Amygdala (tissue), 56 donors: ENCODE measurements at regions not wholly inside any gene's neighbourhood (a gene's known extent, or its start where the extent isn't known, plus 50 kb on each side); places are given as distances from the start of the nearest gene placed in this dataset.
"Not testable (repeated sequence)": the region's sequence is repeated elsewhere in the genome, so short reads cannot be mapped to it uniquely, and the experiment has no call there.

Experiments used
- DNase-seq, 56 donors: peaks; one replicate each; lab custom pipeline; 2025; lab: John Stamatoyannopoulos, UW

DNA sequence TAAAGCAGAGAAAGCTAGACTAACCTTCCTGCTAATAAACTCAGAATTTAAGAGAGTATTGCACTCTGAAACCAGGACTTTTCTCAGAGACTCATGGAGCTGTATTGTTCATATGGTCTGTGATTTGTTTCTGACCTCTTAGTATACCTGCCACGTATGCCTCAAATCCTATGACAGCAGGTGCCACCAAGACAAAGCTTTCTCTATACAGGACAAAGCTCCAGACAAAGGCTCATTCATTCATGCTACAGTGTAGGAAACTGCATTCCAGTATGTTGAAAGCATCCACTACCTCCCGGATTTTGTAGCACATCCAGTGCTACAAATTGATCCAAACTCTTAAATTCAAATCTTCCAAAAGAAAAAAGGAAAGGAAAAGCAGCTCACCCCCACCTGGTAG, 178.3 kb downstream of the CHIC2 start:
- no peak for DNase-seq

DNA sequence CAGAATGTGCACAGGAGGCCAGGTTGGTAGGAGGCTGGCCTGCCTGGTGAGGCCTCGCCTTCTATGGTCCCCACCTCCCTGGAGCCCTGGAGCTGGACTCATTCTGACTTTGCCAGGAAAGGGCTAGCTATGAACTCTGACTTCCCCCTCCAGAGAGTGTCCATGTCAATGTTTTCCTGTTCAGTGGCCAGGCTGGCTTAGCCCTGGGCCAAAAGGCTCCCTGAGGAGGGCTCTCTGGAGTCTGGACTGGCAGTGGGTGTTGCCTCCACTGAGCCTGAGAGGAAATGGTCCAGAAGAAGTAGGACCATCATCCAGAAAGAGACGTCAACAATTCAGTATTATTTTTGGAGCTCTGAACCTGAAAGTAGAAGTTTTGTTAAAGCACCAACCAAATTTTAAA, 178.7 kb downstream of the CHIC2 start:
- no peak for DNase-seq

DNA sequence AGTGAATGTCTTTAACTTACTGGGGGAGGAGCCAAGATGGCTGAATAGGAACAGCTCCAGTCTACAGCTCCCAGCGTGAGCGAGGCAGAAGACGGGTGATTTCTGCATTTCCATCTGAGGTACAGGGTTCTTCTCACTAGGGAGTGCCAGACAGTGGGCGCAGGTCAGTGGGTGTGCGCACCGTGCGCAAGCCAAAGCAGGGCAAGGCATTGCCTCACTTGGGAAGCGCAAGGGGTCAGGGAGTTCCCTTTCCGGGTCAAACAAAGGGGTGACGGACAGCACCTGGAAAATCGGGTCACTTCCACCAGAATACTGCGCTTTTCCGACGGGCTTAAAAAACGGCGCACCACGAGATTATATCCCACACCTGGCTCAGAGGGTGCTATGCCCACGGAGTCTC, 187.3 kb downstream of the CHIC2 start:
- DNase-seq = not testable (repeated sequence)

DNA sequence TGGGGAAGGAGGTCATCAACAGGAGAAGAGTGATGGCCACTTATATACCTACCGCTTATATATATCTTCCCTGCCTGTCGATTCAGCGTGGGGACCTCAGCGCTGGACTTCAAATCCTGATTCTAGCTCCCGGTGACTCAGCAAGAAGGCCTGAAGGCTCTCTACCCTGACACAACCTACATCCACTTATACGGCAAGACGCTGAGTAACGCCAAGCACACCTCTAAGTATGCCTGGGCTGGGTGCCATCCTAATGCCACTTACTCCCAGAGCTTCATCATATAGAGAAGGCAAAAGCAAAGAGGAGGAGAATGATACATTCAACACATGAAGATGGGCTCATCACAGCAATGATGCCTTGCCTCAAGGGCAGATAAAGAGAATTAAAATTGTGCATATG, 198.3 kb downstream of the CHIC2 start:
- DNase-seq = no peak

DNA sequence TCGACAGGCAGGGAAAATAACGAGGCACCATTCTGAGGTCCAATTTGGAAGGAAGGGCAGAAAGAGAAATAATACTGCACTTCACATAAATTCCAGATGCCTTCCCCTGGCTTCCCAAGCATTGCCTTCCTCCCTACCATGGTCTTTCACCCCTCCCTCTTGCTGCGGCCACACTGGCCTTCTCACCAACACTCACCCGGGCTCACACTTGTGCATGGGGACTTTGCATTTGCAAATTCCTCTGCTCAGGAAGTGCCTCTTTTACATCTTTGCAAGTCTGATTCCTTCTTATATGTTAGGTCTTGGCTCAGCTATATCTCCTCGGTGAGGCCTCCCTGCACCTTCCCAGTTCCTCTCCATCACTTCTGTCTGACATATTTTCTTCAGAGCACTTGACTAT, 199.4 kb downstream of the CHIC2 start:
- DNase-seq = no peak

DNA sequence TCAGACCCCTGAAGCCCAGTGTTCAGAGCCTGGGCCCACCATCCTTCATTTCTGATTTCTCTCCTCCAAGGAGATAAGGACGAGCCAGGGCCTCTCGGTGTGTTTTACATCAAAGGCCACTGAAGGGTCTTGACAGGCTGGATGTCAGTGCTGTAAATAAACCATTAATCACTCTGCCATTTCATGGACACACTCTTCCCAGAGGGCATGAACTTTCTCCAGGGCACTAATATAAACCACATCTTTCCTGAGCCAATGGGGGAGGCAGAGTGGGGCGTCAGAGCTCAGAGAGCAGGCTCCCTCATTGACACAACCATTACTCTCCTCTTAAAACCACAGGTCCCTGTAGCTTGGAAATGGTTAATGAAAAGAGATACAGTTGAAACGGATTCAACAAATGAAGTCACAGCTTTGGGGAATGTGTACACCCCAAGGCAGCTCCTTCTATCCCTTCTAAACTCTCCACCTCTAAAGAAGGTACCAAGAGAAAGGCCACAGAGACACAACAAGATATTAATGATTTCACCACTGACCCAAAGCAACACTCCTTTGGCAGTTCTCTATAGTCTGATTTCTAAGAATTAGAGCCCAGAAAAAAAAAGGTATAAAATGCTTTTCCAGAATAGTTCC, 200.6 kb downstream of the CHIC2 start:
- DNase-seq = no peak

DNA sequence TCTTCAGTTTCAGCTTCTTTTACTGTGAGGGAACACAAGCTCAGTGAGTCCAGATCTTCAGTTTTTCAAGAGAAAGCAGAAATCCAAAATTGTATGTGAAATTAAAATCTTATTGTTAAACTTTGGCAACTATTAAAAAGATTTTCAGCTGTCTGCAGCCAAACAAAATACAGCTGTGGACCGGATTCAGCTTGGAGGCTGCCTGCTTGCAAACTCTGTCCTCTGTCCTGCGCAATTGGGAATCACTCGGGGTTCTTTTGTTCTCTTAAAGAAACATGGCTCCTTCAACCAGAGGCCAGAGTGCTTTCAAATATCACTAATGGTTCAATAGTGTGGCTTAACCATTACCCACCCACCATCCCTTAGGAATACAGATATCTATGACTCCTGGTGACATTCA, 201.2 kb downstream of the CHIC2 start:
- peak in 1 of 56 donors; percentile 2 for DNase-seq

DNA sequence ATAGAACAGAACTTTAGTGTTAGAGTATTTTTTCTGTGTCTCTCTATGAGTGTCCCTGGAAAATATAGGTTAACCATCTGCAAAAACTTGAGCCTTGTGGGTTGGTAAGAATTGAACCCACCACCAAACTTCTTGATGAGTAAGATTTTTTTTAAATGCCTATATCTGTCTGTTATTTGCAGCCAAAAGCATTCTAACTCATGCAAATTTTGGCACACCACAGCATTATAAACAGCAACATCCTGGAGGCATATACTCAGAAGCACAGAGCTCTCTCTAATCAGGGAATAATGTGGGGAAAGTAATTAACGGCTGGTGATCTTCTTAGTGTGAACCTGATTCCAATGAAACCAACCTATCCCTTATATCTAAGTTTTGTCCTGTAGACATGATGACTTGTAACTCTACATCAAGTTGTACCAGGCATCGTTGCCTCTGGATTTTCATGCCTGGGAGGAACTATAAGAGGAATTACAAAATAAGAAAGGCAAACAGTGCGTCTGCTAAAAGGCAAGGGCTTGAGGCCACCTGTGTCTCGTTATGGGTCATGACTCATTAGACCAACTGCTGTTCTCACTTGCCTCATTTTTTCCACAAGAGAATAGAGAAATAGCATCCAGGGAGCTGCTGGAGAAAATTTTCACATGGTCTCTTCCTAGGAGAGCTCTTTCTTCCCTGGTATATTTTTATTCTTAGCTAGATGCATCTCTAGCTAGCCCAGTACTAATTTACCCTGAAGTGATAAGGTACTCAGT, 202.4 kb downstream of the CHIC2 start:
- DNase-seq = no peak

DNA sequence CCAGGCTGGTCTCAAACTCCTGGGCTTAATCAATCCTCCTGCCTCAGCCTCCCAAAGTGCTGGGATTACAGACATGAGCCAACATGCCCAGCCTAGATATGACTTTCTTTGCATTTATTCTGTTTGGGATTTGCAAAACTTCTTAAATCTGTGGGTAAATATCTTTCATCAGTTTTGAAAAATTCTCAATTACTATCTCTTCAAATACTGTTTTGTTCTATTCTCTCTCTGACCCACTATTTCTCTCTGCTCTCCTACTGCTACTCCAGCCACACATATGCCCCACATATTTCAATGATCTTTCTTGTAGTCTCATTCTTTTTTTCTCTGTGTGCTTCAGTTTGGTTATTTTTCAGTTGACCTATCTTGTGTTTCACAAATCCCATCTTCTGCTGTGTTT, 205.1 kb downstream of the CHIC2 start:
- no peak for DNase-seq

DNA sequence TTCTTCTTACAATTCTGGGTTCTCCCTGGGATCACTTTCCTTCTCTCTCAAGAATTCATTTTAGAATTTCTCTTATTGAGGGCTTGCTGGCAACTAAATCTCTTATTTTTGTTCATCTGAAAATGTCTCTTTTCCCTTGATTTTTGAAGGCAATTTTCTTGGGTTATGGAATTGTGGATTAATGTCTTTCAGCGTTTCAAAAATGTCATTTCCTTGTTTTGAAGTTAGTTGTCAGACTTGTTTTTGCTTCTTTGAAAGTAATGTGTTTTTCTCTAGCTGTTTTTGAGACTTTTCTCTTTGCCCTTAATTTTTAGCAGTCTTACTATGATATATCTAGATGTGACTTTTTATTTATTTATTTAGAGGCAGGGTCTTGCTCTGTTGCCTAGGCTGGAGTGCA, 205.7 kb downstream of the CHIC2 start:
- no peak for DNase-seq

DNA sequence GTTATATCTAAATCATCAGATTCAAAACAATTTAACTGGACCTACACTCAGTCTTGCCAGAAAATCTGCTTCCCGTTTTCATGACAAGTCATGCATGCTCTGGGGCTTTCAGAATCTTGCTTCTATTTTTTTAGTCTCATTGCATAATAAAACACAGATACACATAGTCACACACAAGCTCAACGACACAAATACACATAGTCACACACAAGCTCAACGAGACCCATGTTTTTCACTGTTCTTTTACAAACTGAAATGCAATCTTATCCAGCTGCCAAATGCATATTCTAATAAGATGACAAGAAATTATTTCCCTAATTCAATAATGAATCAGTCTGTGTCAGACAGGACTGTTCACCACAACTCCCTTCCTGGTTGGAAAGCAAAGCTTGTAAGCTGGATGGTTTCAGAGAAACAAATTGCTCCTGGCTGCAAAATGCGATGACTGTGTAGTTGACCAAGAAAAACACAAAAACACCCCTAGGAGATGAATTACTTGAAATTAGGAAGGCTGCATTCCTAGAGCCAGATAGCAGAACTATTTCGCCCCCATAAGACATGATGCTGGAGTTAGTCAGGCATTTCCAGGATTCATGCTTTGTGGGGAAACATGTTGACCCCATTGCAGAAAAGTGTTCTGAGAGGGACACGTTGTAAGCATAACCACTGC, 208.7 kb downstream of the CHIC2 start:
- no peak for DNase-seq

DNA sequence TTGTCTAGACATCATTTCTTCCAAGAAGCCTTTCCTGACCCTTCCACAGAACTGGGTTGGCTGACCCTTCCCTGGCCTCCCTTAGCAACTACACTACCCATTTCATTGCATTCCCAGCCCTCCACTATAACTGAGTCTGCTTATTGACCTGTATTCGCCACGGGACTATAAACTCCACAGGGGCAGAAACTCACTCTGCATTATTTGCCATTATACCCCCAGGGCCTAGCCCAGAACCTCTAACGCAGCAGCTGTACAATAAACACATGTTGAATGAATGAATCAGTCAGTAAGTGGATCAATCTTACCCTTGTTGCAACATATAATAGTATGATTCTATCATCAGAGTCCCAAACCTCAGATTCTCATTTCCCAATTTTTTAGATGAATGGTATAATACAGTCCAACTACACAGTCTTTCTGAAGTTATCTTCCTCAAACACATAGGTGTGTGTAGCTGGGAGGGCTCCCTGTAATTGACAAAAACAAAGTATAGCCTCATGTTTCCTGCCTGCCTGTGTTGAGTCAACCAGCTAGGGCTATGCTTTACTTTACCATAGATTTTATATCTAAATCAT, 209.3 kb downstream of the CHIC2 start:
- DNase-seq = no peak

DNA sequence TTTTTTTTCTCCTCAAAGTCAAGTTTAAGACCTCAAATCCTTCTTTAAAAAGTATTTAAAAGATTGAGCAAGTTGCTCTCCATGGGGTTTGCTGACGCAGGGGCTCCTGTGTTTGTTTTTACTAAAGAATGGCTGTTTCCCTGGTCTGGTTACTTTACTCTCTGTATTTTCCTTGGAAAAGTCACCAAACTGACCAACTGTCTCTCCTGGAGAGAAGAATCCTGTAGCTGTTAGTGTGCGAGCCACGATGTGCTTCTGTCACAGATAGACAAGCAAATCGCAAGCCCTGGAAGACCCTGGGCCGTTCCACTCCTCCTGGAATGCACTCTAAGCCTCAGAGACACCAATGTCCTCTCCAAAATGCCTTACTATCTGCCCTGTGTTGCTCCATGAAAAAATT, 212.1 kb downstream of the CHIC2 start:
- no peak for DNase-seq

DNA sequence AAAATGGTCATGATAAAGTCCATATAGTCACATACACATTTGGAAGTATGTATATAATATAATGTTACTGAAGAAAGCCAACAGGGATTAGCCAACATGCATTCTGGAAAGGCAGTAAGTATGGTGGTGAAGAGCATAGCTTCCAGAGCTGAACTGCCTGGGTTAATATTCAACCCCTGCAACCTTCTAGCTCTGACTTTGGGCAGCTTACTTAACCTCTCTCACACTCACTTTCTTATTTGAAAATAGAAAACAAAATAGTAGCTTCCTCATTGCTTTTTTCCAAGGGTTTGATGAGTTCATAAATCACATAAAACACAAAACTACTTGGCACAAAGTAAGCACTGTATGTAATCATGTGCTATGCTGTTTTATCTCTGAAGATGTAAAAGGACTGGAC, 216.4 kb downstream of the CHIC2 start:
- no peak for DNase-seq

DNA sequence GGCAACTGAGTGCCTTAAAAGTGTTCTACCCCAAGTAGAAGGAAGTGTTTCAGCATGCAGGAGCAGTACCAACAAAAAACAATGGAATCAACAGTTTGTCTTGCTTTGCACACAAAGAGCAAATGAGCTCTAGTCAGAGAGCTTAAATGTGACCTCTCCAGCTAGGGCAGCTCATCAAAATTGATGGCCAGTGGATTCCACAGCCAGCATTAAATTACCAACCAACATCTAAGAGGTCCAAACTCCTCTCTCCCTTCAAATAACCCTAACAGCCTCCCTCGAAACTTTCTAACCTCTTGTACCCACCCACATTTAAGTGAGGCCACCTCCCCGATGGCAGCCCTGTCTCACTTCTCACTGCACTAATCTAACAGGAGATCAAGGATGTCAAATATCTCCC, 219.9 kb downstream of the CHIC2 start:
- DNase-seq = no peak

DNA sequence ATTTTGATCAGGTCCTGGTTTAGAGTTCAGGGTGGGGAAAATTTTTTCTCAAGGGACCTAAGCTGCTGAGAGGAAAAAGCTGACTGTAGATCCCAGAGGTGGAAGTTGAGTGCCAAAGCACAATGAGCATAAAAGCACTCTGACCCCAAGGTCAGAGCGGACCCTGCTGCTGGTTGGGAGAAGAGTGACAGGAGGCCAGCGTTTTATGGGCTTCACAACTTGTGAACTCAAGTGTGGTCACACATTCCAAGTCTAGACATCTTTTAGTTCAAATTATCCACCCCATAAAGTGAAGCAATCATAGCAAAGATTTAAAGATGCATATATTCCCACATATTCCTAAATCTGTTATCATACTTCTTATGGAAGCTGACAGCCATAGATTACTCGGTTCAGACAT, 220.3 kb downstream of the CHIC2 start:
- DNase-seq = no peak

DNA sequence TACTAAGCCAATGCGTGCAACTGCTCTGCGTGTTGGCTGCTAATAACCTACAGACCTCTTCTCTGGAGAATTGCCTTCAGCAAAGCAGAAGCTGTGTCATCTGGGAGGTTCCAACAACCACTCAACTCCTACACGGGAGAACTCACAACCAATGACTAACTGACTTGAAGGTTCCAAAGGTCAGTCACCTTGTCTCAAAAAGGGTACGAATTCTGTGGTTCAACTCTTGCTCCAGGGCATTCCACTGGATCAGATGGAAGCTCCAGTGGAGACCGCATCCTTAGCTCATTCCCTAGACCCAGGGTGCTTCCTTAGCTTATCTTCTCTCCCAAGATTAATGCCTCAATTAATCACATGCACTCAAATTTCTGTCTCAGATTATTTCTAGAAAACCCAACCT, 222.7 kb downstream of the CHIC2 start:
- no peak for DNase-seq

DNA sequence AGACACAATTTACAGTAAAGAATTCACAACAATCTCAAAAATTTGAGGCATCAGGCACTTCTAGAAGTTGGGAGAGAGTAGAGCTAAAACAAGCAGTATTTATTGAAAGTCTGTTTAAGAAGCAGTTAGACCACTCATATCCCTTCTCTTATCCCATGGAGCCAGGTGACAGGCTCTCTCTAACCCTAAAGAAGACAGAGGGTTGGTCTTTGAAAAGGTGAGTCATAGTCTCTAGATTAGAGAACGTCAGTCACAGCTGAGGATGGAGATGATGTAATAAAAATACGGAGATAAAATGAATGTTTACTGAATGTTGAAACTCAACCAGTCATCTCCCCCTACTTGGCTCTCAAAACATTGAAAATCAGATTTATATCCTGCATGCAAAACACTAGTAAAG, 223.8 kb downstream of the CHIC2 start:
- DNase-seq = no peak

DNA sequence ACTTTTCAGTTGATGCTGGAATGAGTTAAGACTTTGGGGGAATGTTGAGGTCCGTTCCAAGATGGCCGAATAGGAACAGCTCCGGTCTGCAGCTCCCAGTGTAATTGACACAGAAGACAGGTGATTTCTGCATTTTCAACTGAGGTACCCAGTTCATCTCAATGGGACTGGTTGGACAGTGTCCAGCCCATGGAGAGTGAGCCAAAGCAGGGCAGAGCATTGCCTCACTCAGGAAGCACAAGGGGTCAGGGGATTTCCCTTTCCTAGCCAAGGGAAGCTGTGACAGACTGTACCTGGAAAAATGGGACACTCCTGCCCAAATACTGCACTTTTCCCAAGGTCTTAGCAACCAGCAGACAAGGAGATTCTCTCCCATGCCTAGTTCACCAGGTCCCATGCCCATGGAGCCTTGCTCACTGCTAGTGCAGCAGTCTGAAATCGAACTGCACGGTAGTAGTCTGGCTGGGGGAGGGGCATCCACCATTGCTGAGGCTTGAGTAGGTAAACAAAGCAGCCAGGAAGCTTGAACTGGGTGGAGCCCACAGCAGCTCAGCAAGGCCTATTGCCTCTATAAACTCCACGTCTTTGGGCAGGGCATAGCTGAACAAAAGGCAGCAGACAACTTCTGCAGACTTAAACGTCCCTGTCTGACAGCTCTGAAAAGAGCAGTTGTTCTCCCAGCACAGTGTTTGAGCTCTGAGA, 231.0 kb downstream of the CHIC2 start:
- not testable (repeated sequence) for DNase-seq

DNA sequence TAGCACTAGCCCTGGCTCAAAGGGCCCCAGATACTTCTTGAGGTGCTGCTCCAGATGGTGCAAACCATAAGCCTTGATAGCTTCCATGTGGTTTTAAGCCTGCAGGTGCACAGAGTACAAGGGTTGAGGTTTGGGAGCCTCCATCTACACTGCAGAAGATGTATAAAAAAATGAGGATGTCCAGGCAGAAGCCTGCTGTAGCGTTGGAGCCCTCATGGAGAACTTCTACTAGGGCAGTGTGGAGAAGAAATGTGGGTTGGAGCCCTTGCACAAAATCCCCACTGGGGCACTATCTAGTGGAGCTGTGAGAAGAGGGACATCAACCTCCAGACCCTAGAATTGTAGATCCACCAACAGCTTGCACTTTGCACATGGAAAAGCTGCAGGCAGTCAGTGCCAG, 231.9 kb downstream of the CHIC2 start:
- no peak for DNase-seq

DNA sequence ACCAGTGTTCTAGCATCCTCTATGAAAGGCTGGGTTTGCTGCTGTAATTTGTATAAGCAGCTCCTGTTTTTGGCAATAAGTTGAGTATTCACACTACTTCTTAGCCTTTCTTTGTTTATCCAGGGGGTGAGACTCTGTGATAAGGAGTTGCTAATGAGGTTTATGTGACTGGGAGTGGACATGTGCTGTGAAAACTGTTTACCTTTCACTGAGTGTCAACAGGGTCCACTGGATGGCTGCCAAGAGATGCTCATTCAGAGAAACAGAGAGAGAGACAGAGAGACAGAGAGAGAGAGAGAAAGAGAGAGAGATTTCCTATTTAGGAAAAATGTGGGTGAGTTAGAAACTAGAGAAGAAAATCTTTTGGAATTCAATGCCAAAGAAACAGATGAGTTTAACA, 233.9 kb downstream of the CHIC2 start:
- DNase-seq = no peak
